ENCODE measurements at regions not wholly inside any gene's neighbourhood (a gene's known extent, or its start where the extent isn't known, plus 50 kb on each side); places are given as distances from the start of the nearest gene placed in this dataset.

GRCh38 chr6:148249160-148249559 is 93.5 kb upstream of the SASH1 start:
- DNase-seq (ENCODE audit: low read depth): no peak

GRCh38 chr6:148249679-148250375 is 92.8 kb upstream of the SASH1 start:
- no peak for DNase-seq (ENCODE audit: low read depth)

GRCh38 chr6:148250975-148251685 is 91.5 kb upstream of the SASH1 start:
- DNase-seq (ENCODE audit: low read depth): no peak

GRCh38 chr6:148251891-148252290 is 90.7 kb upstream of the SASH1 start:
- no peak for DNase-seq (ENCODE audit: low read depth)

GRCh38 chr6:148257810-148258209 is 84.8 kb upstream of the SASH1 start:
- DNase-seq (ENCODE audit: low read depth): no peak

GRCh38 chr6:148258868-148259267 is 83.8 kb upstream of the SASH1 start:
- DNase-seq (ENCODE audit: low read depth): no peak

DNA sequence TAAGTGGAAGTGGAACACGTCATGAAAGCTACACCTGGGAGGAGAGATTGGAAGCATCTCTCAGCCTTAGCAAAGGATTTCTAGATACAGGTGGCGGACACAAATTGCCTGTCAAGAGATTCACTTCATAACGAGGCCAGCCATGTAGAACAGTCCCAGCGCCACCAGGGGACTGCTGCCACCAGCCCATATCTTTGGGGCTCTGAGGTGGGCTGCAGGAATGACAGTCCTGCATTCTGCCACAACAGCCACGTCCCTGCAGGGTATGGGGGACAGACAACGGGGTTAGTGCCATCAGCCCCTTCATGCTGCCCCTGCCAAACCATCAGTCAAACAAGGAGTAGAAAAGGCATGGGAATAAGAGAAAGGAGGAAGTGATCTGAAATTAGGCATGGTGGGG is 81.2 kb upstream of the SASH1 start:
- DNase-seq (ENCODE audit: low read depth): no peak

- DNase-seq (ENCODE audit: low read depth): no peak
Measured at GRCh38 chr6:148263010-148263409, 79.6 kb upstream of the SASH1 start.

- DNase-seq (ENCODE audit: low read depth): no peak
Measured at GRCh38 chr6:148263961-148264360, 78.7 kb upstream of the SASH1 start.

- no peak for DNase-seq (ENCODE audit: low read depth)
Measured at GRCh38 chr6:148265054-148265453, 77.6 kb upstream of the SASH1 start.

- DNase-seq (ENCODE audit: low read depth): no peak
Measured at GRCh38 chr6:148269386-148269785, 73.3 kb upstream of the SASH1 start.

DNA sequence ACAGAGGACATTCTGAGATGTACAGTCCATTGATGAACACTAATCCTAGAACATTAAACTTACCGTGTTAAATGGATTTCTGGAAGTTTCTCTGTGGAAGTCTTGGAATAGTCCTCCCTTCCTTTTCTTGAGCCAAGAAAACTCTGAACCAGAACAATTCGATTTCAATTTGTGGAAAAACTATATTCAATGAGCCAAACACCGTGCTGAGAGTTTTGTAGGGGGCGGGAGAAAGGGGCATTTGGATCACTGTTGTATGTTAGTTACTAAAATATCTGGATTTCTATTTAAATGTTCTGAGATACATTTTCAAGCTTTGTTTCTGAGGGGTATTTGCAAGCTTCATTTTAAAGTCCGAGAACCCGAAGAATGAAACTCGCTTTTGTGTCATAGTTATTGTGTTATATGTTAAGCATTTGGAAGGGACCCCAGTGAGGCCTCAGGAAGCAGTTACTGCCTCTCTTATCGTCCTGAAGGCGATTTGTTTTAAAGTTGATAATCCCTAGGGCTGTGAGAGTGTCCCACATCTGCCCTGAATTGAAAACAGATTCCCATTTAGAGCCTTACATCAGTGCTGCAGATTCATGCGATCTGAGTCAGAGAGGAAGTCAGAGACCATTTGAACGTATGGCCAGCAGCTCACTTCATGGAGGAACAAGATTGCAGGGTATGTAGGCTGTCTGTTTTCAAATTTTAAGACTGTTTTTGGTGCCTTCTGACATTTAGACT is 70.8 kb upstream of the SASH1 start:
- no peak for DNase-seq (ENCODE audit: low read depth)

DNA sequence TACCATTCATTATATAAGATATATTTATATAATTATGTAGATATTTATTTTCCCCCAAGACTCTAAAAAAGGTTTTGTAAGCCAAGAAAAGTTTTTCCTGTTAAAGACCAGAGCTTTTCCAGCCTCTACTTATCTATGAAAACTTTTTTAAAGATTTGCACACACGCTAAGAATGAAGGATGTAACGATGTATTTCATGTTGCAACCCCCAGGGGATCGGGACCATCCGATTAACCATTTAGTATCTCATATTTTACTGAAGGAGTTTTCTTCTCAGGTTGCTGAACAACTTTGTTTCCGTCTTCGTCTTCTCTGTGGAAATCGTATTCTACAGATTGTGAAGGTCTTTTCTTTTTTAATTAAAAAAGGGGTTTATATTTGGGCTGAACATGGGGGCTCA is 70.0 kb upstream of the SASH1 start:
- DNase-seq (ENCODE audit: low read depth): no peak

DNA sequence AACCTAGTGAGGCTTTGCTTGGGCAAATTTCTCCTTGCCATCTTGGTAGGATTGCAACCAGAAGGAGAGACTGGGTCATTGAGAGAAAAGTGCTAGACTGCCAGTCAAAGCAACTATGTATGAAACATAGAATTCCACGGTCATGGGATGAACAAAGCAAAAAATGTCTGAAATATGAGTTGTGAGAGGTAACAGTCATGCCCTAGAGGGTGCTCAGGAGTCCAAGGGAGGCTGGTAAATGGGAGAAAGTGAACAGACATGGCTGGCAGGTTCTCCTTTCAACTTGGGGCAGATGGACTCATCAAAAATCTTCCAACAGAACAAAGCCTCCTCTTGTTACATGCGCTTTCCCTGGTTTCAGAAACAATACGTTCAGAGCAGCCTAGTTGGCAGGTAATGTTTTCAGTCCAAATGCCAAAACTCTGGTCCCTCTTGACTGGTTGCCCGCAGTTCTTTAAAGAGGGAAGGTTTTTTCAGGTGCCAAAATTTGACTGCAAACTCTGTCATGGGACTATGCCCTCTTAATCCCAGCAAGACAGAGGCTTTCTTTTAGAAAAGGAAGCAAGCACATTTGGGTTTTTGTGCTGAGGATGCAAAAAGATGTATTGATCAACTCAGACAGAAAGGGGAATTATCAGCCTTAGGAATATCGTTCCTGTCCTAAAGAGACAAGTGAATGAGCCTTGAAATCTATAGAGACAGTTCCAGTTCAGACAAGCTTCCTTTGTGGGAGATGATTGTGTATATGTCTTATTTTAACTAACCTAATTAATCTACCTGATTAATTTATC is 68.5 kb upstream of the SASH1 start:
- no peak for DNase-seq (ENCODE audit: low read depth)

DNA sequence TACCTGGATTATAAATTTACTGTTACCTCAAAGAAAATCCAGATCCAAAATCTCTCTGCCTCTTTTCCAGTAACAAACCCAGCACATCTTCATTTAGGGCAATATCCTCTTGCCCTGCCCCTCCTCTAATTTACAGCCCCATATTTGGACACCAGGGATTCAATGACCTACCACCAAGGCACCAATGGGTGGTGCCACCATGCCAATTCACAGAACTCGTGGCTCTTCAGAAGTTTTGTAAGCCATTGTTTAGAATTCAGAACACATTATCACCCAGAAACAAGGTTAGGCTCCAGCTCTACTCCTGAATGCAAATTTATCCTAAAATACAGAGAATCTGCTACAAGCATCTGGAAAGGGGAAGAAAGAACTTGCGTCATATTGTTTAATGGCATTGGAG is 67.8 kb upstream of the SASH1 start:
- no peak for DNase-seq (ENCODE audit: low read depth)

DNA sequence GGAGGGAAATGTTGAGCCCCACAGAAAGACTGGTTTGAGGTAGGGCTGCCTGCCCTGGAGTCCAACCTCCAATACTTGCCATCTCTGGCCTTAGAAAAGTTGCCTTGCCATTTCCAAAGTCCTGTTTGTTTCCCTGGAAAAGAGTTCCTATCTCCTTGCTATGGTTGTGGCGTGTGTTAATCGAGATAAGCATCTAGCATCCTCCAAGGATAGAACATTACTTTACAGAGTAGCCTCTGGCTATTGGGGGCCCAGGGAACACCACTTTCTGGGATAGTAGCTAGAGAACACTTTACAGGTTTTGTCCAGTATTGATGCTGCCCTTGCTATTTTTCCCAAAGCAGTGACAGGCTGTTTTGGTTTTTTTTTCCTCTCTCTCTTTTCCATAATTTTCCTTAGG is 57.4 kb upstream of the SASH1 start:
- no peak for DNase-seq (ENCODE audit: low read depth)

DNA sequence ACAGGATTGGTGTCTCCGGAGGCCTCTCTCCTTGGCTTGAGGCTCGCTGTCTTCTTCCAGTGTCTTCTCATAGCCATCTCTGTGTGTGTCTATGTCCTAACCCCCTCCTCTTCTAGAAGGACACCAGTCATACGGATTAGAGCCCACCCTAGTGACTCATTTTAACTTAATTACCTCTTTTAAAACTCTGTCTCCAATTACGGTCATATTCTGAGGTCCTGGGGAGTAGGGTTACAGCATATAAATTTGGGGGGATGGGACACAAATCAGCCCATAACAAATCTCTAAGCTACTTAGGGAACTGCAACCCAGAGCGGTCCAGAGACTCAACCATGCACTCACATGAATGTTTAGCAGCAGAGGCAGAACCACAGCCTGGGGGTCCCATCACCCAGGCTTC is 56.1 kb upstream of the SASH1 start:
- DNase-seq (ENCODE audit: low read depth): no peak

DNA sequence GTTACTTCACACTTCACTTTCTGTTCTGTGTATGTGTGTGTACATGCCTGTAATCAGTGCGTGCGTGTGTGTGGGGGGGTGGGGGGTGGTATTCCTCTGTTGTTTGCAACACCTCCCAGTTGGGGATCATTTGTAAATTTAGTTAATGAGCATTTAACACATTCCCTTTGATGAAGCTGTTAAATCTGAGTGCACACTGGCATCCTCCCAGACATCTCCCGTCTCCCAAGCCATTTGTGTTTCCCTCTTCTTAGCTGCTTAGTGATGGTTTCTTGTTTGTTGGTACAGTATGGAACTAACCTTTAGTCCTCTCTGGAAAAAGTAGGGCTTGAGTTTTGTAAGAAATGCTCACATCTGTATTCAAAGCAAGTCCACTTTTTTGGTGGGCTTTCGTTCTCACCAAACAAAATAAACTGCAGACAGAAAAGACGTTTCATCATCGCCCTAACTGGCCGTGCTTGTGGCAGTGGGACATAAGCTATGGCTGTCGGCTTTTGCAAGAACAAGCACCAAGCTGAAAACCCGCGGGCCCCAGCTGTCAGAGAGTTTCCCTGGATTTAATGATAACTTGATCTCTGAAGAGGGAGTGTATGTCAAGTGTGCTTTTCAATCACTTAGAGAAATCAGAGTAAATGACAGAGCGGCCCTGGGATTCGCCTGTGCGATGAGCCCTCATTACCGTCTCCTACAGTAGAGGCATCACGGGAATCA is 54.9 kb upstream of the SASH1 start:
- no peak for DNase-seq (ENCODE audit: low read depth)

DNA sequence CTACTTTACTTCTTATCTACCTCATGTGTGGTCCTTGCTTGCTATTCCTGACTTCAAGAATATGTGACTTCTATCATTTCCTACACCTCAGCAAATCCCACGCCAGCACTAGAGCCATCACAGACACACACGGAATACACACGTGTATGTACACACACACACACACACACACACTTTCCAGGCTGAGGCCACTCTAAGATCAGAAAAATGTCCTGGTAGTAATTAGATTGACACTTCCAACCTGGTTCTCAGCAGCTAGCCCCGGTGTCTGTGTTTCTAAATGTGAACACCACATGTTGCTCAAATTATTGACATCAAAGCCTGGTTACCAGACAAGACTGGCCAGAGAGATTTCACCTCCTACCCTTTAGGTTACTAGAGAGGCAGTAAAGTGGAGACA is 54.1 kb upstream of the SASH1 start:
- DNase-seq (ENCODE audit: low read depth): no peak

DNA sequence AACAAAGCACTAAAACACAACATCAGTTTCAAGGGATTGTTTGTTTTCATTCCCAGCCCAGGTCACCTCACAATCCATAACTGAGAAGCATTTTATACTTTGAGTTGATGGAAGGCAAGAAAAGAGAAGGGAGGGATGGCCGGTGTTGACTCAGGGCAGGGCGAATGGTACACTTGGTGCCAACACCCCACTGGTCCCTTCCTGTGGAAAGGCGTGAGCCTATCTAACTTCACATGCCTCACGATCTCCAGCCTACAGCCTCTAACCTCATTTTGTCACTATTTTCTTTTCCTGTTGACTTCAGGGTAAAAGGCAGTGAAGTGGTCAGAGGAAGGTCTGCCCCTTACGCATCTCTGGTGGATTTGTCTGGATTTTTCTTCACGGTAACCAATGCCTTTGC is 53.5 kb upstream of the SASH1 start:
- DNase-seq (ENCODE audit: low read depth): no peak

DNA sequence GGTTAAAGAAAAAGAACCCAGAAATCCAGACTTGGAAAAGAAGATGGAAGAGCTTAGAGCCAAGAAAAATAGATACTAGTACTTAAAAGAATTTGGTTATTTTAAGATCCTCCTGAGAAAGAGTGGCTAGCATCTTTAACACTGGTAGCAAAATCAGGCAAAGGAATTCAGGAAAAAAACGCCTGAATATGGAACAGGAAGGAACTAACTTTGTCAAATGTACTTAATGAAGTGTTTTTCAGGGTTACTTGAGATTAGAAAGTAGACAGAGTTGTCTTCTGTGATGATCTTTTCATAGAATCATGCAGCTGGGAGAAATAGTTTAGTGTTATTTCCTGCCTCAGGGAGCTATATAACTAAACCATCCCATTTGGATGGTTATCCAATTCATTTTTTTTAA is 50.8 kb upstream of the SASH1 start:
- DNase-seq (ENCODE audit: low read depth): no peak
